HG03432 (cell line): ENCODE measurements at regions not wholly inside any gene's neighbourhood (a gene's known extent, or its start where the extent isn't known, plus 50 kb on each side); places are given as distances from the start of the nearest gene placed in this dataset.
"Not testable (repeated sequence)": the region's sequence is repeated elsewhere in the genome, so short reads cannot be mapped to it uniquely, and the experiment has no call there.

Experiments
- ATAC-seq: cut with Tn5 transposase; IDR thresholded peaks from one replicate; pipeline ENCODE4 v1.9.1; 2021; ENCODE audit warnings: mild to moderate bottlenecking, moderate library complexity; ENCODE audit not compliant: unreplicated experiment

- no peak for ATAC-seq
These were observed 701.5 kb upstream of the MEF2C start for GRCh38 chr5:89584339-89584956.

DNA sequence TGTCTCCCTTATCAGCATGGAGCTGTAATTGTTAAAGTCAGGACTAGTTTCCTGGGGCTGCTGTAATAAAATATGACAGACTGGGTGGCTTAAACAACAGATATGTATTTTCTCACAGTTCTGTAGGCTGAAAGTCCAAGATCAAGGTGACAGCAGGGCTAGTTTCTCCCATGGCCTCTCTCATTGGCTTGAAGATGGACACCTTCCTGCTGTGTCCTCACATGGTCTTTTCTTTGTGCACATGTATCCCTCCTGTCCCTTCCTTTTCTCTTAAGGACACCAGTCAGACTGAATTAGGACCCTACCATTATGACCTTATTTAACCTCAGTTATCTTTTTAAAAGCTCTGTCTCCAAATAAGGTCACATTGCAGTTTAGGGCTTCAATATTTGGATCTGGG, 700.5 kb upstream of the MEF2C start:
- ATAC-seq = no peak

DNA sequence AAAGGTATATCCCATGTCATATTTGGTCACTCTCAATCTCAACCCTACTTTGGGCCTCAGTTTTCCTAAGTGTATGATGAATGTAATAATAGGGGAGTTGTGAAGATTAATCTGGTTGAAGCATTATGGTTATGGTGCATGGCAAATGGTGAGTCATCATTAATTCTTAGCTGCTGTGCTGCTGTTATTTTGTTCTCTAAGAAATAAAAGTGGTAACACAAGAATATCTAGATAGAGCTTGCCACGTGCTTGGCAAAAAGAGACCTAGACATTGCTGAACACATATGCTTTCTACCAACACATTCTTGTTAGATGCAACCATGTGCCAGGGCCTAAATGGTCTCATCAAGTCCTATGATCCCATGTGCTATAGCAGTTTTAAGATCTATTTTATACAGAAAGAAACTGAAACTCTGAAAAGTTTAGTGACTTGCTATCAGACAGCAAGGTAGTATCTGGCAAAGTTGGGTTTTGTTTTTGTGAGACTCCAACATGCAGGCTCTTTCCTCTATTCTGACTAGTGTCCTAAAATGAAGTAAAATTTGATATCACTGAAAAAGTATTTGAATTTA, 699.9 kb upstream of the MEF2C start:
- ATAC-seq = no peak

DNA sequence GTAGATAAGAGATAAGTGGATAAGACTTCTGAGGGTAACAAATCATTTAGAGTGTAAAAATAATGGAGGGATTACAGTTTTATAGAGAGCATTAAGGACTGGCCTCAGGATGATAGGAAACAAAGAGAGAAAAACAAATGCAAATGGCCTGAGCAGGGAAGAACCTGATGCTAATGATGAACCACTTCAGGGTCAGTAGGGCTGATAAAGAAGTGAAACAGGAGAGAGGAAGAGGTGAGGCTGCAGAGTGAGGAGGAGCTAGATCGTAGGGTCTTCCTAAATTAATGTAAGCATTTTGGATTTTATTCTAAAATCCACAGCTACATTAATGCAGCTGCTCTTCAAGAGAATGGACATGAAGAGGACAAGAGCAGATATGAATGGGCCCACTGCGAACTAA, 698.0 kb upstream of the MEF2C start:
- ATAC-seq = no peak

DNA sequence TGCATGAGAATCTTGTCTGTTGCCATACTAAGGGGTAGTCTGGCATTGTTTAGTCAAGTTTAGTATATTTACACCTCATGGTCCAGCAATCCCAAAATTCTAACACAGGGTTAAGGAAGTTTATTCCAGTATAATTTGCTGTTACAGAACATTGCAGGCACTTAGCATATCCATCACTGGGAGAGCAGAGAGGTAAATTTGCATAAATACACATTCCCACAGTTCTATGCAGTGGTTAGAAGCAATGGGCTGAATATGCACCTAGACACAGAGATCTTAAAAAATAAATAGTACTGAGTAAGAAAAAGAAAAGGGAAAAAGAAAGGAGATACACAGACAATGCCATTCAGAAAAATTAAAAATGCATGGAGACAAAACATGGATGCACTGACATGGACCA, 692.3 kb upstream of the MEF2C start:
- no peak for ATAC-seq

GRCh38 chr5:89573345-89573744, 690.4 kb upstream of the MEF2C start:
- no peak for ATAC-seq

DNA sequence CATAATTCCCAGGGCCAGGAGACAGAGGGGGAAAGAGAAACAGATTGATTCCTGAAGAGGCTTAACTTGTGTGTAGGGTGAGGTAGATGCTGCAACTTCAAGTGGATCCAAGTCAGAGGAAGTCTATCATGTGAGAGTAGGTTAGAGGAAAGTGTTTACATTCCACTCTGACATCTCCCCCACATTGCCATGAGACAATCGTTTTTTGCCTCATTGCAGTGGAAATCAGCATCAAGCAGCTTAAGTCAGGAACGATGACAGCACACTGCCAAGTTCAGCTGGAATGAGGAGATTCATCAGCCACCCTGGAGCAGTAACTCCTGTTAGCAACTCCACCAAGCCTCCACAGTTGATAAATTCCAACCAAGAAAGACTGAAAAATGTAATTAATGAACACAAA, 689.7 kb upstream of the MEF2C start:
- no peak for ATAC-seq

- no peak for ATAC-seq
These were observed 687.6 kb upstream of the MEF2C start for GRCh38 chr5:89570557-89570956.

DNA sequence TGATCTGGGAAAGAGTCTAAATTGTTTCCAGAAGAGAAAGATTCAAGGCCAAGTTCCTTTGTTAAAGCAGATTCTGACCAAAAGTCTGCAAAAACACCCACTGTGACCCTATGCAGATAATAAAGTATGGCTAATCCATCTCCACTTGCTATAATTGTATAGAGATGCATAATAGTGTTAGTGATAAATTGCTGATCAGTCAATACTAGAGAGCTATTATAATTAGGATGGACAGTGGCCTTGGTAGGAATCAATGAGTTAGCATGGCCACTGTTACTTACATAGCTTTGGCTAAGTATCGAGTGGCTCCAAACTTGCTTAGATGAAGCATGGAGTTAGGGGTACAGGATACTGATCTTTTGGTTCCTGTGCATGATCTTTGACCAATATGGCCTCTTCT, 683.4 kb upstream of the MEF2C start:
- no peak for ATAC-seq

- no peak for ATAC-seq
These were observed 677.7 kb upstream of the MEF2C start for GRCh38 chr5:89560696-89561095.

GRCh38 chr5:89556215-89556913, 673.4 kb upstream of the MEF2C start:
- ATAC-seq = no peak

DNA sequence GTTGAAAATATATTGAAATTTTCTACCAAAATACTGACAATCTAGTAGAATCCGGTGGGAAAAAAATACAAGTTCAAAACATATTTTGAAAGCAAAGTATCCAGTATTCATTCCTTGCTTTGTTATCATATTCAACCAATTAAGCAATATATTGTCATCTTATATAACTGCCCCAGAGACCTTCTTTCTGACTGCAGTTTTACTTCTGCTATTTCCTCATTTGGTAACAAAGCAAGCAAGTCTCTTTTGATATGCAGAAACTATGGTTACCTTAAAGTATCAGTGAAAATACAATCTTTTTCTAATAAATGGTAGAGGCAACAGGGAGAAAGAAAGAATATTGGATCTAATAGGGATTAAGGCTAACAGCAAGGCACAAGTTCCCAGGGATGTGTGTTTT, 663.7 kb upstream of the MEF2C start:
- ATAC-seq = no peak

- no peak for ATAC-seq
These were observed 662.6 kb upstream of the MEF2C start for GRCh38 chr5:89545626-89546025.

GRCh38 chr5:89545076-89545475, 662.1 kb upstream of the MEF2C start:
- ATAC-seq = no peak

DNA sequence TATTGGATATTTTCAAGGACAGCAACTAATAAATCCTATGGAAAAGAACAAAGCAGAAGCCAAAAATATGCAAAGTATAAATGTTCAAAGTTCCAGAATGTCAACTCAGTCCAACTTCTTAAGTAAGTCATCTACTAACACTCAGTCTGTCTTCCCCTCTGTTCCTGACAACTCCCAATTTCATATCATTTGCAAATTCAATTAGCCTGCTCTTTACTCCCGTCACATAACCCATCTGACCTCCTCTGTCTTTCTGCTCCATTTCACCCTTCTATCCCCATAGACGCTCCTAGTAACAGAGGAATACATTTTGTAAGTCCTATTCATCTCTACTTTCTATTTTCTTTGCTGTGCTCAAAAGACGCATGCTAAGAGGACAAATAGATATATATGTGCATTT, 659.8 kb upstream of the MEF2C start:
- no peak for ATAC-seq

GRCh38 chr5:89537800-89538199, 654.8 kb upstream of the MEF2C start:
- no peak for ATAC-seq

DNA sequence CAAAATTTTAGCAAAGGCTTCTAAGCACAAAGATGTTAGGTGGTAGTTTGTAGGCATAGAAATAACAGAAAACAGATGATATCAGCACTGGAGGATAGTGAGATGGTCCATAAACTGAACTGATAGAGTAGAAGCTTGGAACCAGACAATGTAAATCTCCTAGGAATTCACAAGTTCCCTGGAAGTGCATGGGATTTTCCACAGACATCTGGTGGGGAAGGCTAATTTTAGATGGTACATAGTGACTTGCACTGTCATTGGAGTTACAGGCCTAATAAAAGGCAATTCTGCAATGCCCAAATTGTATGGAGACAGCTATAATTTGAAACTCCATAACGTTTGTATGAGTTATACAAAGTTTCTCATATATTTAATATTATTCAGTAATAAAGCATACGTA, 653.0 kb upstream of the MEF2C start:
- no peak for ATAC-seq

GRCh38 chr5:89535411-89535810, 652.4 kb upstream of the MEF2C start:
- no peak for ATAC-seq

- no peak for ATAC-seq
These were observed 651.3 kb upstream of the MEF2C start for GRCh38 chr5:89534331-89534730.

DNA sequence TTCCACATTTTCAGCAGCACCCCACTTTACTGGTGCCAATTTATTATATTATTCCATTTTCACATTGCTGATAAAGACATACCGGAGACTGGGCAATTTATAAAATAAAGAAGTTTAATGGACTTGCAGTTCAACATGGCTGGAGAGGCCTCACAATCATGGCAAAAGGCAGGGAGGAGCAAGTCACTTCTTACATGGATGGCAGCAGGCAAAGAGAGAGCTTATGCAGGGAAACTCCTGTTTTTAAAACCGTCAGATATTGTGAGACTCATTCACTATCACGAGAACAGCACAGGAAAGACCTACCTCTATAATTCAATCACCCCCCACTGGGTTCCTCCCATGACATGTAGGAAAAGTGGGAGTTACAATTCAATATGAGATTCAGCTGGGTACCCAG, 641.8 kb upstream of the MEF2C start:
- no peak for ATAC-seq

- ATAC-seq = not testable (repeated sequence)
These were observed 640.9 kb upstream of the MEF2C start for GRCh38 chr5:89523867-89524266.

DNA sequence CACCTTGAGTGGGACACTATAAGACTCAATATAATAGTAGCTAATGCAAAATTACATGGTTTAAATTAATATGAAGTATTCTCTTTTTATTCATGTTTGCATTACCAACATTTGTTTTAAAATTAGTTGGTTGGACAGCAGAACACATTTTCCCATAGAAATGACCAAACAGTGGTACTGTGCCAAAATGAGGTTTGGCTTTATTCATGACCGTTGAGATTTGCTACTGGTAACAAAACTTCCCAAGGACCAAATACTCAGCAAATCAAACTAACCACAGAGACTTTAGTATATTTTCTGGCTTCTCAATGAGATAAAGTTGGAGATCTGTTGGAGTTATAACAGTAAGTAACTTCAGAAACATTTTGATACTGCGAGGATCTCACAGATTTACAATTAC, 637.8 kb upstream of the MEF2C start:
- no peak for ATAC-seq
